ENCODE measurements at regions not wholly inside any gene's neighbourhood (a gene's known extent, or its start where the extent isn't known, plus 50 kb on each side); places are given as distances from the start of the nearest gene placed in this dataset.

DNA sequence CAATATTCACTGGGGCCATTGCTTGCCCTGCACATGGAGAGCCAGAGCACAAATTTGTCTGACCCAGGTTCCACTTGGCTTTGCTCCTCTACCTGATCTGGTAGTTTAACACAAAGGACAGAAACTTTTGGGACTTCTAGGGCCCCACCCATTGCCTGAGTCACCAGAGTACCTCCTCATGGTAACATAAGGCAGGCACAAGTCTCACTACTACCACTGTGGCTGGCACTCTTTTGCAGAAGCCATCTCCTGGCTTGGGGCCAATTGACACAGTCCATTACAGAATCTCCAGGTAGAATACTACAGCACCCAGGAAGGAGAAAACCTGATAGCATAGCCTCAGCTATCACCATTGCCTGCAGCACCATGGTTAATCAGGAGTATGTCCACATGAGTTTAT is 52.6 kb upstream of the NAP1L2 start:
- no peaks in the 10 kb centered on the region for H3K4me1 ChIP-seq (ENCODE audit: insufficient read depth, low read length, poor library complexity, severe bottlenecking)
- intact Hi-C loops (cut with micrococcal nuclease; ENCODE audit: unreplicated experiment), result loop anchor here (10.0 kb wide), 1 partner anchor 578 kb away; no protein-coding TSS in a partner anchor
- H3K36me3 ChIP-seq (ENCODE audit: insufficient read depth, low read length, poor library complexity, severe bottlenecking), result no peaks in the 10 kb centered on the region
- no peaks in the 10 kb centered on the region for H3K9me3 ChIP-seq (ENCODE audit: low read depth, low read length, poor library complexity, severe bottlenecking)
- POLR2A ChIA-PET (ENCODE audit: low non-redundant PET), result no interaction called here
- H3K27me3 ChIP-seq (replicated peaks; ENCODE audit: insufficient read depth, low read depth, low read length, poor library complexity), result peaks cover 3% of the 10 kb centered on the region
- H3K27ac ChIP-seq (ENCODE audit: low read depth, low read length, poor library complexity, severe bottlenecking), result no peak overlapping the region
- TF ChIP-seq EZH2 (IDR thresholded peaks at IDR 0.05; ENCODE audit: borderline replicate concordance, low read depth, low read length, poor library complexity, severe bottlenecking) (no peak), CTCF (conservative IDR thresholded peaks at IDR 0.05; ENCODE audit: low read depth, low read length) (no peak)
- no TSS peak for BruUV-seq (replicated peaks)
- H3K4me3 ChIP-seq (ENCODE audit: low read depth, low read length, poor library complexity, severe bottlenecking), result no peak overlapping the region
- CTCF ChIA-PET, result no interaction called here
- DNase-seq (ENCODE audit: low spot score), result no peak

- H3K27ac ChIP-seq (ENCODE audit: low read depth, low read length, poor library complexity, severe bottlenecking), result no peak overlapping the region
- intact Hi-C loops (cut with micrococcal nuclease; ENCODE audit: unreplicated experiment), result loop anchor here (10.0 kb wide), 1 partner anchor 578 kb away; no protein-coding TSS in a partner anchor
- TF ChIP-seq CTCF (conservative IDR thresholded peaks at IDR 0.05; ENCODE audit: low read depth, low read length), result no peak
- H3K9me3 ChIP-seq (ENCODE audit: low read depth, low read length, poor library complexity, severe bottlenecking), result no peaks in the 10 kb centered on the region
- BruUV-seq (replicated peaks), result no TSS peak
- DNase-seq (ENCODE audit: low spot score), result no peak
- POLR2A ChIA-PET (ENCODE audit: low non-redundant PET), result no interaction called here
- CTCF ChIA-PET, result no interaction called here
- H3K4me1 ChIP-seq (ENCODE audit: insufficient read depth, low read length, poor library complexity, severe bottlenecking), result no peaks in the 10 kb centered on the region
- H3K4me3 ChIP-seq (ENCODE audit: low read depth, low read length, poor library complexity, severe bottlenecking), result no peak overlapping the region
- peaks cover 3% of the 10 kb centered on the region for H3K27me3 ChIP-seq (replicated peaks; ENCODE audit: insufficient read depth, low read depth, low read length, poor library complexity)
- no peaks in the 10 kb centered on the region for H3K36me3 ChIP-seq (ENCODE audit: insufficient read depth, low read length, poor library complexity, severe bottlenecking)
Observed at GRCh38 chrX:73266766-73267165, 52.1 kb upstream of the NAP1L2 start.

Measured in A673 (cell line).